B cell (primary cell): ENCODE measurements at regions not wholly inside any gene's neighbourhood (a gene's known extent, or its start where the extent isn't known, plus 50 kb on each side); places are given as distances from the start of the nearest gene placed in this dataset.

Experiments used
- ATAC-seq: fragments of 200-7000 bp; cut with Tn5 transposase; one replicate; pipeline ENCODE4 v1.10.0; 2021; ENCODE audit warnings: low read depth, mild to moderate bottlenecking, moderate number of reproducible peaks, moderate library complexity
- CTCF ChIA-PET: fragments of 350-600 bp; sonication (Branson Sonifier 250); formaldehyde crosslinking; loops from one replicate; lab custom pipeline; 2021; ENCODE audit warnings: antibody characterized with exemption, inconsistent platforms; lab: Charles Lee
- POLR2A ChIA-PET: fragments of 350-600 bp; sonication (Branson Sonifier 250); formaldehyde crosslinking; loops from one replicate; lab custom pipeline; 2021; ENCODE audit warnings: antibody characterized with exemption; lab: Charles Lee
- DNase-seq: peaks from one replicate; pipeline ENCODE4 v3.0.0; 2013
- H2AFZ ChIP-seq: 2 replicates; pipeline ENCODE4 v1.6.1; 2012; ENCODE audit warnings: mild to moderate bottlenecking, low read depth, low read length; ENCODE audit not compliant: insufficient read depth, poor library complexity, severe bottlenecking
- H3K27ac ChIP-seq, 2 donors: 1 replicate in 1 of 2; 2 replicates in 1 of 2; pipeline ENCODE4 v1.5.1; 2012 to 2013; ENCODE audit warnings: low read length in 2 of 2, mild to moderate bottlenecking in 2 of 2, moderate library complexity in 1 of 2
- H3K27me3 ChIP-seq, 4 experiments: fragments of 200-600 bp in 1 of 4; sonication (generic) in 1 of 4; replicated peaks in 1 of 4; 1 replicate in 2 of 4; 2 replicates in 2 of 4; pipeline versions ENCODE4 v1.6.1 to v1.7.0; 2013 to 2016; ENCODE audit warnings: low read length in 3 of 4, mild to moderate bottlenecking in 2 of 4, mixed read lengths in 1 of 4, moderate library complexity in 1 of 4; ENCODE audit not compliant: insufficient read depth in 4 of 4, control insufficient read depth in 3 of 4; ENCODE audit errors: control extremely low read depth in 1 of 4
- H3K36me3 ChIP-seq, 2 experiments: replicated peaks in 1 of 2; 1 replicate in 1 of 2; 2 replicates in 1 of 2; pipeline versions ENCODE4 v1.6.1 to v1.7.1; 2013; ENCODE audit warnings: low read length in 1 of 2; ENCODE audit not compliant: insufficient read depth in 2 of 2, control insufficient read depth in 1 of 2; ENCODE audit errors: control extremely low read depth in 1 of 2, extremely low read depth in 1 of 2
- H3K4me1 ChIP-seq, 2 donors: fragments of 200-600 bp in 1 of 2; sonication (generic) in 1 of 2; 1 replicate in 1 of 2; 2 replicates in 1 of 2; pipeline versions ENCODE4 v1.5.1 to v1.6.1; 2013 to 2017; ENCODE audit warnings: low read length in 2 of 2; ENCODE audit not compliant: control insufficient read depth in 2 of 2, insufficient read depth in 2 of 2
- H3K4me2 ChIP-seq: replicated peaks from 2 replicates; pipeline ENCODE3; 2012; ENCODE audit warnings: mild to moderate bottlenecking, low read depth, low read length; ENCODE audit not compliant: poor library complexity, severe bottlenecking
- H3K4me3 ChIP-seq, 5 experiments: fragments of 200-600 bp in 1 of 5; sonication (generic) in 1 of 5; 1 replicate in 3 of 5; 2 replicates in 2 of 5; pipeline versions ENCODE4 v1.5.1 to v1.7.0; 2011 to 2016; ENCODE audit warnings: low read length in 4 of 5, mild to moderate bottlenecking in 4 of 5, low read depth in 2 of 5, control low read depth in 1 of 5, moderate library complexity in 1 of 5; ENCODE audit not compliant: insufficient read depth in 1 of 5; ENCODE audit errors: control extremely low read depth in 1 of 5, extremely low read depth in 1 of 5
- H3K79me2 ChIP-seq: fragments of 200-600 bp; sonication (generic); one replicate; pipeline ENCODE4 v1.6.0; 2016; ENCODE audit warnings: low read length; ENCODE audit not compliant: control insufficient read depth, insufficient read depth
- H3K9ac ChIP-seq: fragments of 200-600 bp; sonication (generic); 2 replicates; pipeline ENCODE4 v1.6.1; 2017; ENCODE audit warnings: mild to moderate bottlenecking, low read length, moderate library complexity
- H3K9me3 ChIP-seq, 3 donors: one replicate each; pipeline versions ENCODE4 v1.6.1 to v1.7.1; 2013; ENCODE audit warnings: low read length in 2 of 3; ENCODE audit not compliant: control insufficient read depth in 2 of 3, insufficient read depth in 1 of 3; ENCODE audit errors: control extremely low read depth in 1 of 3
- H4K20me1 ChIP-seq: 2 replicates; pipeline ENCODE4 v1.6.0; 2012; ENCODE audit warnings: mild to moderate bottlenecking, low read length; ENCODE audit not compliant: insufficient read depth, control insufficient read depth, poor library complexity, severe bottlenecking
- H3K27ac Mint-ChIP-seq: one replicate; pipeline ENCODE4 v1.8.0; 2021; ENCODE audit warnings: mixed read lengths
- H3K27me3 Mint-ChIP-seq: one replicate; pipeline ENCODE4 v1.8.0; 2021; ENCODE audit warnings: mixed read lengths
- H3K4me1 Mint-ChIP-seq: one replicate; pipeline ENCODE4 v1.8.0; 2021; ENCODE audit warnings: mixed read lengths
- H3K4me3 Mint-ChIP-seq: one replicate; pipeline ENCODE4 v1.8.0; 2021; ENCODE audit warnings: mixed read lengths
- H3K9me3 Mint-ChIP-seq: one replicate; pipeline ENCODE4 v1.8.0; 2022; ENCODE audit warnings: mixed read lengths; ENCODE audit not compliant: insufficient read depth
- EZH2 ChIP-seq: IDR thresholded peaks from 2 replicates; pipeline ENCODE4 v1.6.1; 2012; ENCODE audit warnings: borderline replicate concordance, low read depth, mild to moderate bottlenecking, moderate library complexity, low read length; ENCODE audit not compliant: insufficient read depth, poor library complexity, severe bottlenecking
- WGBS: methylation state at CpG from one replicate; pipeline ENCODE4 v1.1.5; 2013; ENCODE audit warnings: missing lambda C conversion rate; ENCODE audit not compliant: insufficient coverage; 5-methylcytosine and 5-hydroxymethylcytosine counted together
- intact Hi-C: fragments of 100-400 bp; cut with micrococcal nuclease; formaldehyde crosslinking; loops from one replicate; pipeline ENCODE4 v1.10.0; 2022
- TF ChIP-seq, protein P1 (sequence below): fragments of 200-600 bp; IDR thresholded peaks from one replicate; pipeline ENCODE4 v1.8.0; 2022; ENCODE audit warnings: antibody characterized with exemption, mild to moderate bottlenecking

DNA sequence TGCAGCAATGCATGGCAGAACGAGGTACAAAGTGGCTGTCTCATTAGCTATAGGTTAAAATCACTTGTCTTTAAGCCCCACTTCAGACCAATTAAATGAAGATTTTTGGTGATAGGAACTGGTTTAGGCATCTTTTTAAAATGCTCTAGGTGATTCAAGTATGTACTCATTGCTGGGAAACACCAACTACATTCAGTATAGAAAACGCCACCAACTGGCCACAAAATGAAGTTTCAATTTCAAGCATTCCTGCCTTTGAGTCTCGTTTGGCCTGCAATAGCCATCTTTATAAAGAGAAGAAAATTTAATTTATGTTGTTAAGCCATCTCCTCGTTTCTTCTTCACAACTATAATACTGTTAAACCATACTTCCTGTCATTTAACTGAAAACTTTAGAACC is 587.9 kb downstream of the GBE1 start:
- no CpG with 5 or more reads among the region's 4 CpGs for WGBS
- H3K4me1 Mint-ChIP-seq, result no peaks in the 10 kb centered on the region

GRCh38 chr3:81170298-81170697 is 591.1 kb downstream of the GBE1 start:
- Mint-ChIP-seq H3K9me3 (peaks cover 2% of the 10 kb centered on the region), H3K27me3 (no peaks in the 10 kb centered on the region), H3K27ac (no peak overlapping the region), H3K4me3 (no peak overlapping the region), H3K4me1 (no peaks in the 10 kb centered on the region)
- Histone ChIP-seq H2AFZ (no peak overlapping the region), H3K4me1 (no peaks in the 10 kb centered on the region), H3K9ac (no peak overlapping the region), H3K4me2 (no peak overlapping the region), H3K27ac (no peak overlapping the region), H3K79me2 (no peaks in the 10 kb centered on the region), H3K9me3 (no peaks in the 10 kb centered on the region), H3K4me3 (no peak overlapping the region), H3K27me3 (no peaks in the 10 kb centered on the region), H4K20me1 (no peaks in the 10 kb centered on the region), H3K36me3 (no peaks in the 10 kb centered on the region)
- intact Hi-C loops, result no loop called here
- no peak for DNase-seq
- no peak for TF ChIP-seq EZH2
- TF ChIP-seq, protein P1, sequence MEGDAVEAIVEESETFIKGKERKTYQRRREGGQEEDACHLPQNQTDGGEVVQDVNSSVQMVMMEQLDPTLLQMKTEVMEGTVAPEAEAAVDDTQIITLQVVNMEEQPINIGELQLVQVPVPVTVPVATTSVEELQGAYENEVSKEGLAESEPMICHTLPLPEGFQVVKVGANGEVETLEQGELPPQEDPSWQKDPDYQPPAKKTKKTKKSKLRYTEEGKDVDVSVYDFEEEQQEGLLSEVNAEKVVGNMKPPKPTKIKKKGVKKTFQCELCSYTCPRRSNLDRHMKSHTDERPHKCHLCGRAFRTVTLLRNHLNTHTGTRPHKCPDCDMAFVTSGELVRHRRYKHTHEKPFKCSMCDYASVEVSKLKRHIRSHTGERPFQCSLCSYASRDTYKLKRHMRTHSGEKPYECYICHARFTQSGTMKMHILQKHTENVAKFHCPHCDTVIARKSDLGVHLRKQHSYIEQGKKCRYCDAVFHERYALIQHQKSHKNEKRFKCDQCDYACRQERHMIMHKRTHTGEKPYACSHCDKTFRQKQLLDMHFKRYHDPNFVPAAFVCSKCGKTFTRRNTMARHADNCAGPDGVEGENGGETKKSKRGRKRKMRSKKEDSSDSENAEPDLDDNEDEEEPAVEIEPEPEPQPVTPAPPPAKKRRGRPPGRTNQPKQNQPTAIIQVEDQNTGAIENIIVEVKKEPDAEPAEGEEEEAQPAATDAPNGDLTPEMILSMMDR, result no peak
- POLR2A ChIA-PET, result no interaction called here
- CTCF ChIA-PET, result no interaction called here
- ATAC-seq, result no peak

More for the DNA sequence above, 587.9 kb downstream of the GBE1 start:
- H3K27me3 Mint-ChIP-seq, result no peaks in the 10 kb centered on the region
- no peak overlapping the region for H3K4me2 ChIP-seq
- intact Hi-C loops, result no loop called here
- H3K4me1 ChIP-seq, result no peaks in the 10 kb centered on the region
- no peak overlapping the region for H2AFZ ChIP-seq
- CTCF ChIA-PET, result no interaction called here
- H3K9me3 Mint-ChIP-seq, result no peaks in the 10 kb centered on the region
- ATAC-seq (no peak), DNase-seq (no peak)
- no peaks in the 10 kb centered on the region for H3K79me2 ChIP-seq
- POLR2A ChIA-PET, result no interaction called here
- TF ChIP-seq, protein P1, result no peak
- TF ChIP-seq EZH2, result no peak
- no peaks in the 10 kb centered on the region for H3K36me3 ChIP-seq
- H3K4me3 ChIP-seq, result no peak overlapping the region
- H3K27ac Mint-ChIP-seq, result no peak overlapping the region
- H3K27me3 ChIP-seq, result no peaks in the 10 kb centered on the region
- no peak overlapping the region for H3K27ac ChIP-seq
- H3K9ac ChIP-seq, result no peak overlapping the region
- H3K9me3 ChIP-seq, result no peaks in the 10 kb centered on the region
- no peak overlapping the region for H3K4me3 Mint-ChIP-seq
- no peaks in the 10 kb centered on the region for H4K20me1 ChIP-seq
